ENCODE measurements at regions not wholly inside any gene's neighbourhood (a gene's known extent, or its start where the extent isn't known, plus 50 kb on each side); places are given as distances from the start of the nearest gene placed in this dataset.
A peak's percentile ranks its signal among the peaks of the same experiment; 100 is the strongest.
"Not testable (repeated sequence)": the region's sequence is repeated elsewhere in the genome, so short reads cannot be mapped to it uniquely, and the experiment has no call there.

GRCh38 chr22:22753526-22754267 lies 109.3 kb downstream of the GGTLC2 start:
- peaks cover 47% of the 10 kb centered on the region for H3K4me1 ChIP-seq (ENCODE audit: control insufficient read depth, insufficient read depth, low read length, poor library complexity, severe bottlenecking)
- H3K27ac ChIP-seq (ENCODE audit: insufficient read depth, low read length, poor library complexity, severe bottlenecking) = peak overlapping the region; percentile 64
- peak overlapping the region in 3 of 4 donors; percentile 2 to 81 (median 26) for H3K4me3 Mint-ChIP-seq
- H3K9me3 Mint-ChIP-seq = no peaks in the 10 kb centered on the region
- H3K27me3 ChIP-seq (ENCODE audit: control insufficient read depth, insufficient read depth, low read length) = no peaks in the 10 kb centered on the region
- H3K27ac Mint-ChIP-seq = peak overlapping the region; percentile 94 to 98 (median 94)
- H3K4me1 Mint-ChIP-seq = peaks cover 0 to 59% (median 36%) of the 10 kb centered on the region in 4 donors
- H3K36me3 Mint-ChIP-seq = no peaks in the 10 kb centered on the region
- DNase-seq (peak; percentile 67 to 79 (median 77)), ATAC-seq (ENCODE audit: low read depth in 2 of 2) (peak; percentile 84 to 85)
- H3K36me3 ChIP-seq (ENCODE audit: control insufficient read depth, insufficient read depth, low read length) = no peaks in the 10 kb centered on the region
- H3K9me3 ChIP-seq (ENCODE audit: control insufficient read depth in 2 of 2, low read length in 2 of 2) = no peaks in the 10 kb centered on the region
- no peaks in the 10 kb centered on the region for H3K27me3 Mint-ChIP-seq
- peak overlapping the region; percentile 70 for H3K4me3 ChIP-seq (ENCODE audit: low read depth, low read length)

- Histone ChIP-seq H3K4me3 (ENCODE audit: low read depth, low read length) (no peak overlapping the region), H3K27me3 (ENCODE audit: control insufficient read depth, insufficient read depth, low read length) (no peaks in the 10 kb centered on the region), H3K27ac (ENCODE audit: insufficient read depth, low read length, poor library complexity, severe bottlenecking) (peak overlapping the region; percentile 9), H3K36me3 (ENCODE audit: control insufficient read depth, insufficient read depth, low read length) (no peaks in the 10 kb centered on the region), H3K9me3 (ENCODE audit: control insufficient read depth in 2 of 2, low read length in 2 of 2) (no peaks in the 10 kb centered on the region), H3K4me1 (ENCODE audit: control insufficient read depth, insufficient read depth, low read length, poor library complexity, severe bottlenecking) (peaks cover 47% of the 10 kb centered on the region)
- ATAC-seq (ENCODE audit: low read depth in 2 of 2) (no peak), DNase-seq (no peak)
- Mint-ChIP-seq H3K9me3 (no peaks in the 10 kb centered on the region), H3K27ac (peak overlapping the region; percentile 94 to 98 (median 94)), H3K4me1 (peaks cover 0 to 61% (median 38%) of the 10 kb centered on the region in 4 donors), H3K4me3 (peak overlapping the region in 1 of 4 donors; percentile 32), H3K27me3 (no peaks in the 10 kb centered on the region), H3K36me3 (no peaks in the 10 kb centered on the region)
Observed at GRCh38 chr22:22754268-22754657, 109.8 kb downstream of the GGTLC2 start.

DNA sequence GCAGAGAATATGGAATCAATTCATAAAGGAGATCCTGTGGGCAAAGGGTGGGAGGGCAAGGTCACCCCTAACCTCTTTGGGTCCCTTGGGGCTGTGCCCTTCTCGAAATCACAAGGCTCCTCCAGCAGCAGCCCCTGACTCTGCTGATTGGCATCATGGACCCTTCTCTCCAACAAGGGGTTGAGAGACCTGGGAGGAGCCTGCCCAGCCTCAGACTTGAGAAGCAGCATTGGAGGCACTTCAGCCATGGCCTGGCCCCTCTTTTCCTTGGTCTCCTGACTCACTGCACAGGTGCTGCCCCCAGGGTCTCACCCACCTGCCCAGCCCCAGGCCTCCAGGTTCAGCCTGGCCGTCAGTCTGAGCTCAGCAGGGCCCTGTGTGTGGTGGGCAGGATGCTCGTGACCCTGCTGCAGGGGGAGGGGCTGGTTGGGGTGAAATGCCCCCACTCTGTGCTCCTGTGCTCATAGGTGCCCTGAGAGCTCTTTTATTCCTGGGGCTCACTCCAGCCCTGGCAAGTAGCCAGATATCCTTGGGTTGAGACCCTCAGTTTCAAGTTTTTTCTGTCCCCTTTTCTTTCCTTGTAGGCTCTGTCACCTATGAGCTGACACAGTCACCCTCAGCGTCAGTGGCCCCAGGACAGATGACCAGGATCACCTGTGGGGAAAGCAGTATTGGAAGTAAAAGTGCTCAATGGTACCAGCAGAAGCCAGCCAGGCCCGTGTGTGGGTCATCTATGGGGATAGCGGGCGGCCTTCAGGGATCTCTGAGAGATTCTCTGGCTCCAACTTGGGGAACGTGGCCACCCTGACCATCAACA lies 110.8 kb downstream of the GGTLC2 start:
- peaks cover 47% of the 10 kb centered on the region for H3K4me1 ChIP-seq (ENCODE audit: control insufficient read depth, insufficient read depth, low read length, poor library complexity, severe bottlenecking)
- ATAC-seq (ENCODE audit: low read depth in 2 of 2) (no peak), DNase-seq (no peak)
- H3K27ac ChIP-seq (ENCODE audit: insufficient read depth, low read length, poor library complexity, severe bottlenecking) = no peak overlapping the region
- no peaks in the 10 kb centered on the region for H3K27me3 Mint-ChIP-seq
- H3K9me3 ChIP-seq (ENCODE audit: control insufficient read depth in 2 of 2, low read length in 2 of 2) = no peaks in the 10 kb centered on the region
- peak overlapping the region; percentile 80 to 98 (median 94) for H3K27ac Mint-ChIP-seq
- H3K4me3 ChIP-seq (ENCODE audit: low read depth, low read length) = no peak overlapping the region
- H3K27me3 ChIP-seq (ENCODE audit: control insufficient read depth, insufficient read depth, low read length) = no peaks in the 10 kb centered on the region
- no peak overlapping the region for H3K4me3 Mint-ChIP-seq
- H3K36me3 Mint-ChIP-seq = no peaks in the 10 kb centered on the region
- H3K36me3 ChIP-seq (ENCODE audit: control insufficient read depth, insufficient read depth, low read length) = no peaks in the 10 kb centered on the region
- H3K9me3 Mint-ChIP-seq = no peaks in the 10 kb centered on the region
- peaks cover 0 to 61% (median 43%) of the 10 kb centered on the region in 4 donors for H3K4me1 Mint-ChIP-seq

- Histone ChIP-seq H3K4me3 (ENCODE audit: low read depth, low read length) (no peak overlapping the region), H3K27me3 (ENCODE audit: control insufficient read depth, insufficient read depth, low read length) (no peaks in the 10 kb centered on the region), H3K4me1 (ENCODE audit: control insufficient read depth, insufficient read depth, low read length, poor library complexity, severe bottlenecking) (peaks cover 47% of the 10 kb centered on the region), H3K9me3 (ENCODE audit: control insufficient read depth in 2 of 2, low read length in 2 of 2) (no peaks in the 10 kb centered on the region), H3K27ac (ENCODE audit: insufficient read depth, low read length, poor library complexity, severe bottlenecking) (no peak overlapping the region), H3K36me3 (ENCODE audit: control insufficient read depth, insufficient read depth, low read length) (no peaks in the 10 kb centered on the region)
- ATAC-seq (ENCODE audit: low read depth in 2 of 2) (no peak), DNase-seq (no peak)
- Mint-ChIP-seq H3K27me3 (no peaks in the 10 kb centered on the region), H3K27ac (peak overlapping the region; percentile 80 to 89 (median 82)), H3K4me1 (peaks cover 0 to 61% (median 43%) of the 10 kb centered on the region in 4 donors), H3K9me3 (no peaks in the 10 kb centered on the region), H3K36me3 (no peaks in the 10 kb centered on the region), H3K4me3 (peak overlapping the region in 1 of 4 donors; percentile 70)
Observed at GRCh38 chr22:22755778-22756100, 111.3 kb downstream of the GGTLC2 start.

GRCh38 chr22:22756109-22756508 lies 111.7 kb downstream of the GGTLC2 start:
- Mint-ChIP-seq H3K9me3 (no peaks in the 10 kb centered on the region), H3K27ac (peak overlapping the region in 2 of 3 donors; percentile 80 to 82), H3K27me3 (no peaks in the 10 kb centered on the region), H3K4me3 (peak overlapping the region in 3 of 4 donors; percentile 28 to 70 (median 69)), H3K36me3 (no peaks in the 10 kb centered on the region), H3K4me1 (peaks cover 0 to 61% (median 43%) of the 10 kb centered on the region in 4 donors)
- no peaks in the 10 kb centered on the region for H3K27me3 ChIP-seq (ENCODE audit: control insufficient read depth, insufficient read depth, low read length)
- ATAC-seq (ENCODE audit: low read depth in 2 of 2) (no peak), DNase-seq (no peak)
- H3K4me1 ChIP-seq (ENCODE audit: control insufficient read depth, insufficient read depth, low read length, poor library complexity, severe bottlenecking) = peaks cover 47% of the 10 kb centered on the region
- H3K9me3 ChIP-seq (ENCODE audit: control insufficient read depth in 2 of 2, low read length in 2 of 2) = no peaks in the 10 kb centered on the region
- H3K36me3 ChIP-seq (ENCODE audit: control insufficient read depth, insufficient read depth, low read length) = no peaks in the 10 kb centered on the region
- no peak overlapping the region for H3K27ac ChIP-seq (ENCODE audit: insufficient read depth, low read length, poor library complexity, severe bottlenecking)
- H3K4me3 ChIP-seq (ENCODE audit: low read depth, low read length) = no peak overlapping the region

DNA sequence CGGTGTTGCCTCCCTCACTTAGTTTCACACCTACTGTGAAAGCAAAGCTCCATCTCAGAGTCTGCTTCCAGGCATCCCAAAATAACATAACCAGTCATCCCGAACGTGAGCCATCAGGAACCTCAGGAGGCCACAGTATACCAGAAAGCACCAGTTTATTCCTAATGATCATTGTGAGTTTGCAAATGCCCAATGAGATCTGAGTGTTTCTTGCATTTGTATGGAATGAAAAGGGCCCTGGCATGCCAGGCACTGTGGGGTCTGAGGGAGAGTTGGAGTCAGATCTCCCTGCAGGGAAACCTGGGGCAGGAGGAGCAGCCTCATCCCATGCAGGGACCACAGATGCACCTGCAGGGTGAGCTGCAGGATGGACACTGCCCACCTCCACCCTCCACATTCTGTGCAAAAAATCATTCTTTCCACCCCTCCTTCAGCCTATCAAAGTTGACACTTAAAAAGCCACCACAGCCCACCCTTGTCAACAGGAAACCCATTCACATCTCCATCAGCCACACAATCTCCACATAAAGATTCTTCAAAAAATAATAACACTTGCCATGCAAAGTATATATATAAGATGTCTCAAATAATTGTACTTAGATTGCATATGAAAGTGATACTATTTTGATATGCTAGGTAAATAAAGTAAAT lies 112.3 kb downstream of the GGTLC2 start:
- not testable (repeated sequence) for H3K36me3 Mint-ChIP-seq; H3K4me3 ChIP-seq (ENCODE audit: low read depth, low read length); H3K9me3 ChIP-seq (ENCODE audit: control insufficient read depth in 2 of 2, low read length in 2 of 2); H3K27ac ChIP-seq (ENCODE audit: insufficient read depth, low read length, poor library complexity, severe bottlenecking); H3K9me3 Mint-ChIP-seq; H3K27me3 Mint-ChIP-seq; ATAC-seq (ENCODE audit: low read depth in 2 of 2); H3K36me3 ChIP-seq (ENCODE audit: control insufficient read depth, insufficient read depth, low read length); DNase-seq; H3K27me3 ChIP-seq (ENCODE audit: control insufficient read depth, insufficient read depth, low read length)
- Mint-ChIP-seq H3K4me3 (peak overlapping the region; percentile 42 to 80 (median 62)), H3K4me1 (peaks cover 0 to 61% (median 43%) of the 10 kb centered on the region in 4 donors), H3K27ac (peak overlapping the region; percentile 33 to 93 (median 80))
- H3K4me1 ChIP-seq (ENCODE audit: control insufficient read depth, insufficient read depth, low read length, poor library complexity, severe bottlenecking) = peaks cover 47% of the 10 kb centered on the region

DNA sequence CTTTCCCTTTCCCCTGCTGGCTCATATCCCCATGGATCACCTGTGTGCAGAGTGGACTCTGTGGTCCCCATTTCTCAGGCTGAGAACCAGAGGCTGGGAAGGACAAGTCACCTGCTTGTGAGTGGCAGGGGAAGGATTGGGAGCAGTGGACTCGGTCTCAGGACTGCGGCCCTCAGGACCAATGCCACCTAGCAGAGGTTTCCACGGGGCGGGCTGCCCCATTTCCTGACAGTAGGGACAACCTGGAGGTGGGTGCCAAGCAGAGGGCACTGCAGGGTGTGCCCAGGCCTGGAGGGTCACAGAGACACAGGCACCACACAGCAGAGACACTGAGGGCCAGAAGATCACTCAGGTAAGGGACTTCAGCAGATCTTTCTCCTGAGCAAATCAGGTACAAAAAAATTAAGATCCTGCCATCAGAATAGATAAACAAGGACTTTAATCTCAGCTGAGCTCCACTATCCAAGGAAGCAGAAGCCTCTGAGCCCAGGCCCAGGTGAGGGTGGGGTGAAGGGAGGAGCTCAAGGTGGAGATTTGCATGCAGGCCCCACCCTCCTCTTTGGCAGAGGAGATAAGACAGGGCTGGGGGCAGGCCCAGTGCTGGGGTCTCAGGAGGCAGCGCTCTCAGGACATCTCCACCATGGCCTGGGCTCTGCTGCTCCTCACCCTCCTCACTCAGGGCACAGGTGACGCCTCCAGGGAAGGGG lies 113.8 kb downstream of the GGTLC2 start:
- Mint-ChIP-seq H3K27ac (peak overlapping the region in 2 of 3 donors; percentile 29 to 55), H3K4me1 (peaks cover 0 to 55% (median 32%) of the 10 kb centered on the region in 4 donors)
- H3K9me3 Mint-ChIP-seq; DNase-seq; H3K9me3 ChIP-seq (ENCODE audit: control insufficient read depth in 2 of 2, low read length in 2 of 2); H3K4me3 Mint-ChIP-seq; H3K27me3 Mint-ChIP-seq; H3K27ac ChIP-seq (ENCODE audit: insufficient read depth, low read length, poor library complexity, severe bottlenecking); H3K36me3 ChIP-seq (ENCODE audit: control insufficient read depth, insufficient read depth, low read length); ATAC-seq (ENCODE audit: low read depth in 2 of 2); H3K27me3 ChIP-seq (ENCODE audit: control insufficient read depth, insufficient read depth, low read length); H3K4me3 ChIP-seq (ENCODE audit: low read depth, low read length); H3K36me3 Mint-ChIP-seq: not testable (repeated sequence)
- H3K4me1 ChIP-seq (ENCODE audit: control insufficient read depth, insufficient read depth, low read length, poor library complexity, severe bottlenecking) = peaks cover 35% of the 10 kb centered on the region

All from CD4-positive, CD25-positive, alpha-beta regulatory T cell (primary cell).